Esophagus muscularis mucosa (tissue), 3 donors: ENCODE measurements at regions not wholly inside any gene's neighbourhood (a gene's known extent, or its start where the extent isn't known, plus 50 kb on each side); places are given as distances from the start of the nearest gene placed in this dataset.

Source experiments
- POLR2A ChIP-seq: fragments of 450-650 bp; IDR thresholded peaks from one replicate; pipeline ENCODE4 v1.6.1; 2017; ENCODE audit warnings: antibody characterized with exemption, moderate library complexity, mild to moderate bottlenecking, low read depth
- POLR2AphosphoS5 ChIP-seq, 2 donors: sonication (generic); formaldehyde crosslinking; IDR thresholded peaks; one replicate each; pipeline ENCODE4 v1.6.1; 2017; ENCODE audit warnings: antibody characterized with exemption in 2 of 2
- TF ChIP-seq, protein P1 (sequence below), 3 experiments: fragments of 200-600 bp in 2 of 3; fragments of 450-650 bp in 1 of 3; sonication (generic) in 2 of 3; IDR thresholded peaks; one replicate each; pipeline ENCODE4 v1.5.1; 2017 to 2019; ENCODE audit warnings: antibody characterized with exemption in 3 of 3, mild to moderate bottlenecking in 2 of 3, moderate library complexity in 1 of 3

DNA sequence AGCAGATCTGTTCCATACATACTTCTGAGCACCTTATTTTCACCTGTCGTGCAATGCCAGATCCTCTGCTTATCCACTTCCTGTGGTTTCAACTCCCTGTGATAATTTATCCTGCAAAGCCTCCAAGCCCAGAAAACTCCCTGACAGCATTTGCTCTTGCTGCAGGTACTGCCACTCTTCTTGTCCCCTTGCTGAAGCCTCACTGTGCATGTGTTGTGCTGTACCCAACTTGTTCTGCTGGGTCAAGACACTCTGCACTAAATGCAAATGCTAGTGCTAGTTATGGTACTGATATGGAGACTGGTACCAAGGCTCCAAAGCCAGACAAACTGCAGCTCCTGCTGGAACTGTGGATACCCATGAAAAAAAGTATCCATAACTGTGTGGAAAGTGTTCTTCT lies 315.4 kb upstream of the MIR17HG start:
- TF ChIP-seq, protein P1, sequence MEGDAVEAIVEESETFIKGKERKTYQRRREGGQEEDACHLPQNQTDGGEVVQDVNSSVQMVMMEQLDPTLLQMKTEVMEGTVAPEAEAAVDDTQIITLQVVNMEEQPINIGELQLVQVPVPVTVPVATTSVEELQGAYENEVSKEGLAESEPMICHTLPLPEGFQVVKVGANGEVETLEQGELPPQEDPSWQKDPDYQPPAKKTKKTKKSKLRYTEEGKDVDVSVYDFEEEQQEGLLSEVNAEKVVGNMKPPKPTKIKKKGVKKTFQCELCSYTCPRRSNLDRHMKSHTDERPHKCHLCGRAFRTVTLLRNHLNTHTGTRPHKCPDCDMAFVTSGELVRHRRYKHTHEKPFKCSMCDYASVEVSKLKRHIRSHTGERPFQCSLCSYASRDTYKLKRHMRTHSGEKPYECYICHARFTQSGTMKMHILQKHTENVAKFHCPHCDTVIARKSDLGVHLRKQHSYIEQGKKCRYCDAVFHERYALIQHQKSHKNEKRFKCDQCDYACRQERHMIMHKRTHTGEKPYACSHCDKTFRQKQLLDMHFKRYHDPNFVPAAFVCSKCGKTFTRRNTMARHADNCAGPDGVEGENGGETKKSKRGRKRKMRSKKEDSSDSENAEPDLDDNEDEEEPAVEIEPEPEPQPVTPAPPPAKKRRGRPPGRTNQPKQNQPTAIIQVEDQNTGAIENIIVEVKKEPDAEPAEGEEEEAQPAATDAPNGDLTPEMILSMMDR (IDR thresholded peaks at IDR 0.05): no peak
- TF ChIP-seq POLR2AphosphoS5 (IDR thresholded peaks at IDR 0.05): no peak
- no peak for TF ChIP-seq POLR2A
